GM12872 (cell line): ENCODE measurements at regions not wholly inside any gene's neighbourhood (a gene's known extent, or its start where the extent isn't known, plus 50 kb on each side); places are given as distances from the start of the nearest gene placed in this dataset.

Experiments used
- TF ChIP-seq, protein P1 (sequence below): IDR thresholded peaks from 3 replicates; pipeline ENCODE4 v1.5.1; 2011; ENCODE audit warnings: low read depth, mild to moderate bottlenecking, low read length, moderate library complexity; ENCODE audit not compliant: insufficient read depth

DNA sequence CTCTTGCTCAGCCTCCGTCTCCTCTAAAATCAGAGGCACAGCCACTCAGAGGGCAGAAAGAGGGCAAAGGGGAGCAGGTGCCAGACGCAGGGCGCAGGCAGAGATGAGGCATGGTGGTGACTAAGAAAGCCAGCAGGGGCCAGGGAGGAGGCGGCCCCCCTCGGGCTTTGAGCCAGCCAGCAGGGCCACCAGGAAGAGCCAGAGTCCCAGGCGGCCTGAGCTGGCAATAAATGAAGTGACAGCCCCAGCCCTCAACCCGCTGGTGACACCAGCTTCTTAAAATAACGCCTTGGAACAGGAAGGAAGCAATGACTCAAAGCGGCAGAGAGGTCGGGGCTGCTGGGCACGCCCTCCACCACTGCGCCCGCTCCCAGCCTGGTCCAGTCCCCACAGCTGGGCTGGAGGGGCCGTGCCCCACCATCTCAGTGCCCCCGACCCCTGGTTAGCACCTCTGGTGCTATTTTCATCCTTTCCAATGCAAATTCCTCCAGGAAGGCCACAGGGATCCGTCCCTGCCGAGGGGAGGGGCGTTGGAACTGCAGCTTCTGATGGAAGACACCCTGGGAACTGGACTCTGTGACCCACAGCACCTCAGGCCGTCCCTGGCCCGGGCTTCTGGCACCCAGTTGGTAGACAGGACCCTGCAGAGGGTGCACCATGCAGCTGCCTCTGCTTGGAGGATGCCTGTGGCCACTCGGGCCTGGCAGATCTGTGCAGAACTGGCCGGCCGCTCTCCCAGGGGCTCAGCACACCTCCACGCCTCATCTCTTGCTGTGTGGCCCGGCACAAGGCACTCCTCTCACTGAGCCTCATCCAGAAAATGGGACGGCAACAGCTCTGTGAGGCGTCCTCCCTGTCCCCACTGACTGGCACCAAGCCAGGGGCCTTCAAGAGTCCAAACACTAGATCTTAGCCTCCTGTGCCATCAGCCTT, 113.7 kb downstream of the NCOR2 start:
- TF ChIP-seq, protein P1, sequence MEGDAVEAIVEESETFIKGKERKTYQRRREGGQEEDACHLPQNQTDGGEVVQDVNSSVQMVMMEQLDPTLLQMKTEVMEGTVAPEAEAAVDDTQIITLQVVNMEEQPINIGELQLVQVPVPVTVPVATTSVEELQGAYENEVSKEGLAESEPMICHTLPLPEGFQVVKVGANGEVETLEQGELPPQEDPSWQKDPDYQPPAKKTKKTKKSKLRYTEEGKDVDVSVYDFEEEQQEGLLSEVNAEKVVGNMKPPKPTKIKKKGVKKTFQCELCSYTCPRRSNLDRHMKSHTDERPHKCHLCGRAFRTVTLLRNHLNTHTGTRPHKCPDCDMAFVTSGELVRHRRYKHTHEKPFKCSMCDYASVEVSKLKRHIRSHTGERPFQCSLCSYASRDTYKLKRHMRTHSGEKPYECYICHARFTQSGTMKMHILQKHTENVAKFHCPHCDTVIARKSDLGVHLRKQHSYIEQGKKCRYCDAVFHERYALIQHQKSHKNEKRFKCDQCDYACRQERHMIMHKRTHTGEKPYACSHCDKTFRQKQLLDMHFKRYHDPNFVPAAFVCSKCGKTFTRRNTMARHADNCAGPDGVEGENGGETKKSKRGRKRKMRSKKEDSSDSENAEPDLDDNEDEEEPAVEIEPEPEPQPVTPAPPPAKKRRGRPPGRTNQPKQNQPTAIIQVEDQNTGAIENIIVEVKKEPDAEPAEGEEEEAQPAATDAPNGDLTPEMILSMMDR, result no peak

DNA sequence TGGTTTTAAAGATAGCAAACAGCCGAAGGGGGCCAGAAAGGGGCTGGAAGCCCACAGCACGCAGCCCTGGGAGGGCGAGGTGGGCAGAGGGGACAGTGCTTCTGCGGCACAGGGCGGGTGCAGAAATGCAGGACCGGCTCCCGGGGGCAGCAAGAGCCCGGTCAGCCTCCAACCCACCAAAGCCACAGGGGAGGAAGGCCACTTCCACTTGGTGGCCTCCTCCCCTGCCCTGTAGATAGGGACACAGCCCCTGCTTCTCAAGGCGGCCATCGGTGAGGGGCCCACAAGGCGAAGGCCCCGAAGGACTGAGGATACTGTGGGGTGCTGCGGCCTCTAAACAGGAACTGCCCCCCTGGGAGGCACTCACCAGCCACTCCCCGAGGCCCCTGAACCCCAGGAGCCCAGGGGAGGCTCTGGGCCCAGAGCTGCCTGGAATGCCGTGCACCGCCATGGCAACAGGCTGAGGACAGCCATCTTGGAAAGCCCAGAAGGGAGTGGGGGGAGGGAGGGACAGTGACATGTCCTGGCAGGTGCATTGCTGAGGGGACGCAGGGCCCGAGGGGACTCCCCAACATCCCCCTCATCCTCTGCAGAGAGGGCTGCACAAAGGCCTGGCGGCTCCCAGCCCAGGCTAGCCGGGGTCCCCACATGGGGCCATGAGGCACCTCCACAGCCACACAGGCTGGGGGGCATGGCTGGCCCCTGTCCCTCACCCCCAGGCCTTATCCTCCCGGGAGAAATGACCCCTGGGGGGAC, 114.7 kb downstream of the NCOR2 start:
- TF ChIP-seq, protein P1, result no peak

DNA sequence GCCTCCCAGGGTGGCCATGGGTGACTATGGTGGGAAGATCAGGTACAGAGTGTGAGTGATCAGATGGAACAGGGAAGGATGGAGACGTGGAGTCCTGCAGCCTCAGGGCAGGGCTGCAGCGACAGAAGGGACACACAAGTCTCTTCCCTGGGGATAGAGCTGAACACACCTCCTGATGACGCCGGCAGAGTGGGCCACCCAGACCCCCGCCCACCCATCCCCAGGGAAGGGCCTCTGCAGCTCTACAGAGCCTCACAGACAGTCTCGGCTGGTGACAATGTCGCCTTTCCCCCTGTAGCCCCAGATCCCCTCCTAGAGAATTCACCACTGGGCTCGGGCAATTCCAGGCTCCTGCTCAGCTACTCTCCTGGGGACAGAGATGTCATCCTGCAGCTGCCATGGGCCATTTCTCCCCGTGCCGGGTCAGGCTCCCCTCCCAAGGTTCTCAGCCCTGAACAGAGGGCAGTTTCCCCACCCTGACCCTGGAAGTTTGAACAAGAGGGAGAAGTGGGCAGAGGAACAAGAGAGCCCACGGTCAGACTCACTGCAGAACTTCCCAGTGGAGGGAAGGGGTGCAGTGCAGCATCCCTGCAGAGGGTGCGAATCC, 115.7 kb downstream of the NCOR2 start:
- TF ChIP-seq, protein P1, result no peak

DNA sequence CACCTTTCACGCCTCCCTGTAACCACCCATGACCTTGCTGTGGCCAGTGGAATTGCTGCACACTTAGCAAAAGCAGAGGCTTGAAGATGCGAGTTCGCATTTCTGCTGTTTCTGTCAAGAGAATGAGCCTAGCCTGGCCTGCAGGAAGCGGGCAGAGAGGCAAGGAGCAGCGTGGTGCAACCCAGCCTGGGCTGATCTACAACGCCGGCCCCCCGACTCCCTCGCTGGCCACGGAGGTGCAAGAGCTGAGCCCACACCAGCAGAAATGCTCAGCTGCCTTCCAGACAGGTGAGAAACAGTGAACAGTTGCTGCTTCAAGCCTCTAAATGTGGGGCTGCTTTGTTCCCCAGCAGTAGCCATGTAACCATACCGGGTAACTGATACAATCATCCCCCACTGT, 116.4 kb downstream of the NCOR2 start:
- TF ChIP-seq, protein P1, result no peak

DNA sequence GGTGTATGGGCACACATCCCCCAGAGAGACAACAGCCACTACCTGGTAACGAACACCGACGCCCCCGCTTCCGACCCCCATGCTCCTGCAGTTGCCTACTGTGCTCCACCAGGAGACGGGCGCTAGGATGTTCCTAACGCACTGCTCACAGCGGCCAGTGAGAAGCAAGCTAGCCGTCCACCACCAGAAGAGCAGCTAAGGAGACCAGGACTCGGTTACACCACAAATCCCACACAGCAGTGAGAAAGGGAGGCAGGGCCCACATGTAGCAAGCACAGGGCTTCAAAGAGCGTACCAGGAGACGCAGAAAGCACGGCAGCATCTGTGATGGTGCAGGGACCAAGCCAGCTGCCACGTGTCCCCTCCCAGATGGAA, 117.0 kb downstream of the NCOR2 start:
- TF ChIP-seq, protein P1, result no peak

GRCh38 chr12:124449623-124450375, 117.6 kb downstream of the NCOR2 start:
- TF ChIP-seq, protein P1, result no peak
